Gastroesophageal sphincter (tissue), 4 donors: ENCODE measurements at regions not wholly inside any gene's neighbourhood (a gene's known extent, or its start where the extent isn't known, plus 50 kb on each side); places are given as distances from the start of the nearest gene placed in this dataset.

ENCODE experiments used
- ATAC-seq: fragments of 150-250 bp; one replicate; pipeline ENCODE4 v1.9.1; 2016; ENCODE audit warnings: mild to moderate bottlenecking, moderate library complexity
- H3K27ac ChIP-seq, 4 donors: fragments of 200-600 bp; sonication (generic) in 3 of 4; 1 replicate in 3 of 4; 2 replicates in 1 of 4; pipeline ENCODE4 v1.5.1; 2016 to 2019
- H3K27me3 ChIP-seq: fragments of 200-600 bp; sonication (generic); one replicate; pipeline ENCODE4 v1.5.1; 2019
- H3K36me3 ChIP-seq, 2 donors: fragments of 200-600 bp; sonication (generic); one replicate each; pipeline ENCODE4 v1.5.1; 2019; ENCODE audit warnings: control low read depth in 1 of 2
- H3K4me1 ChIP-seq, 3 donors: fragments of 200-600 bp; sonication (generic); 1 replicate in 2 of 3; 2 replicates in 1 of 3; pipeline ENCODE4 v1.5.1; 2016 to 2019; ENCODE audit warnings: control low read depth in 2 of 3
- H3K4me3 ChIP-seq, 2 donors: fragments of 200-600 bp; sonication (generic); one replicate each; pipeline ENCODE4 v1.5.1; 2019; ENCODE audit warnings: mild to moderate bottlenecking in 1 of 2, moderate library complexity in 1 of 2
- H3K9me3 ChIP-seq, 3 donors: fragments of 200-600 bp; sonication (generic); one replicate each; pipeline ENCODE4 v1.5.1; 2017 to 2019; ENCODE audit warnings: control low read depth in 2 of 3
- CTCF ChIP-seq, 4 experiments: fragments of 200-600 bp in 2 of 4; fragments of 450-650 bp in 2 of 4; sonication (generic) in 1 of 4; IDR thresholded peaks; one replicate each; pipeline ENCODE4 v1.5.1; 2017 to 2019; ENCODE audit warnings: antibody characterized with exemption in 4 of 4, mild to moderate bottlenecking in 2 of 4, moderate library complexity in 2 of 4
- EP300 ChIP-seq: sonication (generic); formaldehyde crosslinking; IDR thresholded peaks from one replicate; pipeline ENCODE4 v1.6.1; 2017; ENCODE audit warnings: antibody characterized with exemption, mild to moderate bottlenecking
- POLR2A ChIP-seq, 2 donors: fragments of 450-650 bp; IDR thresholded peaks; one replicate each; pipeline ENCODE4 v1.6.1; 2017; ENCODE audit warnings: antibody characterized with exemption in 2 of 2, mild to moderate bottlenecking in 2 of 2, moderate library complexity in 1 of 2
- POLR2AphosphoS5 ChIP-seq: sonication (generic); formaldehyde crosslinking; IDR thresholded peaks from one replicate; pipeline ENCODE4 v1.6.1; 2017; ENCODE audit warnings: antibody characterized with exemption
- WGBS, 2 donors: methylation state at CpG; one replicate each; pipeline ENCODE4 v1.1.5; 2018; ENCODE audit warnings: low coverage in 1 of 2; 5-methylcytosine and 5-hydroxymethylcytosine counted together

GRCh38 chr3:106217745-106218144 lies 348.9 kb upstream of the CBLB start:
- no peak for TF ChIP-seq POLR2AphosphoS5
- TF ChIP-seq POLR2A (IDR thresholded peaks at IDR 0.05) = no peak
- no peak for TF ChIP-seq EP300
- no peak for TF ChIP-seq CTCF (IDR thresholded peaks at IDR 0.05)
- no peak for ATAC-seq
- Histone ChIP-seq H3K9me3 (peaks cover 0 to 28% (median 0%) of the 10 kb centered on the region in 3 donors), H3K27me3 (no peaks in the 10 kb centered on the region), H3K4me3 (no peak overlapping the region), H3K36me3 (no peaks in the 10 kb centered on the region), H3K27ac (no peak overlapping the region), H3K4me1 (no peaks in the 10 kb centered on the region)
- 43 to 85% methylated on average over 1 to 2 of the region's 2 CpGs for WGBS, 2 donors

GRCh38 chr3:106227068-106227467 lies 358.3 kb upstream of the CBLB start:
- Histone ChIP-seq H3K4me3 (no peak overlapping the region), H3K9me3 (peaks cover 0 to 6% (median 0%) of the 10 kb centered on the region in 3 donors), H3K27ac (no peak overlapping the region), H3K4me1 (no peaks in the 10 kb centered on the region), H3K36me3 (no peaks in the 10 kb centered on the region), H3K27me3 (no peaks in the 10 kb centered on the region)
- TF ChIP-seq CTCF (IDR thresholded peaks at IDR 0.05) (no peak), EP300 (no peak), POLR2A (IDR thresholded peaks at IDR 0.05) (no peak), POLR2AphosphoS5 (no peak)
- no peak for ATAC-seq
- 75 to 80% methylated on average over 3 of the region's 3 CpGs for WGBS, 2 donors

- WGBS, 2 donors = 33 to 77% methylated on average over 1 to 2 of the region's 2 CpGs
- TF ChIP-seq POLR2AphosphoS5 (no peak), CTCF (IDR thresholded peaks at IDR 0.05) (no peak), POLR2A (IDR thresholded peaks at IDR 0.05) (no peak), EP300 (no peak)
- no peaks in the 10 kb centered on the region for H3K4me1 ChIP-seq
Observed at GRCh38 chr3:106228271-106228670, 359.5 kb upstream of the CBLB start.

GRCh38 chr3:106229495-106230278 lies 360.9 kb upstream of the CBLB start:
- ATAC-seq = no peak
- H3K36me3 ChIP-seq = no peaks in the 10 kb centered on the region
- H3K27ac ChIP-seq = no peak overlapping the region
- no peaks in the 10 kb centered on the region for H3K27me3 ChIP-seq
- no peaks in the 10 kb centered on the region for H3K9me3 ChIP-seq
- H3K4me3 ChIP-seq = no peak overlapping the region
- TF ChIP-seq POLR2A (IDR thresholded peaks at IDR 0.05) (no peak), CTCF (IDR thresholded peaks at IDR 0.05) (no peak), POLR2AphosphoS5 (no peak), EP300 (no peak)
- no peaks in the 10 kb centered on the region for H3K4me1 ChIP-seq
- 74 to 83% methylated on average over 4 of the region's 4 CpGs for WGBS, 2 donors

More at GRCh38 chr3:106228271-106228670, 359.5 kb upstream of the CBLB start:
- H3K9me3 ChIP-seq = no peaks in the 10 kb centered on the region
- no peak overlapping the region for H3K4me3 ChIP-seq
- H3K27ac ChIP-seq = no peak overlapping the region
- no peaks in the 10 kb centered on the region for H3K27me3 ChIP-seq
- no peaks in the 10 kb centered on the region for H3K36me3 ChIP-seq
- ATAC-seq = no peak

- no peaks in the 10 kb centered on the region for H3K36me3 ChIP-seq
- no peaks in the 10 kb centered on the region for H3K9me3 ChIP-seq
- no peak overlapping the region for H3K4me3 ChIP-seq
- H3K27ac ChIP-seq = no peak overlapping the region
- H3K27me3 ChIP-seq = no peaks in the 10 kb centered on the region
- 67 to 80% methylated on average over 1 of the region's 1 CpG for WGBS, 2 donors
- no peaks in the 10 kb centered on the region for H3K4me1 ChIP-seq
- ATAC-seq = no peak
- TF ChIP-seq EP300 (no peak), POLR2AphosphoS5 (no peak), CTCF (IDR thresholded peaks at IDR 0.05) (no peak), POLR2A (IDR thresholded peaks at IDR 0.05) (no peak)
Observed at GRCh38 chr3:106231086-106231485, 362.3 kb upstream of the CBLB start.
